Ovary (tissue), 7 donors: ENCODE measurements at regions not wholly inside any gene's neighbourhood (a gene's known extent, or its start where the extent isn't known, plus 50 kb on each side); places are given as distances from the start of the nearest gene placed in this dataset.

ENCODE experiments used
- DNase-seq, 5 donors: peaks; one replicate each; pipeline ENCODE4 v3.0.0-alpha.2; 2019 to 2020
- H3K27ac ChIP-seq, 2 donors: fragments of 200-600 bp; one replicate each; pipeline versions ENCODE4 v1.5.1 to v1.8.0; 2019 to 2022
- H3K27me3 ChIP-seq: fragments of 200-600 bp; one replicate; pipeline ENCODE4 v1.8.0; 2022
- H3K36me3 ChIP-seq: fragments of 200-600 bp; sonication (generic); one replicate; pipeline ENCODE4 v1.5.1; 2019
- H3K4me1 ChIP-seq: one replicate; pipeline ENCODE4 v1.8.1; 2013; ENCODE audit warnings: mild to moderate bottlenecking, moderate library complexity; ENCODE audit not compliant: insufficient read depth
- H3K4me3 ChIP-seq: fragments of 200-600 bp; sonication (generic); one replicate; pipeline ENCODE4 v1.5.1; 2017
- H3K9me3 ChIP-seq, 2 donors: fragments of 200-600 bp in 1 of 2; sonication (generic) in 1 of 2; one replicate each; pipeline versions ENCODE4 v1.5.1 to v1.8.1; 2013 to 2019; ENCODE audit warnings: mild to moderate bottlenecking in 1 of 2, moderate library complexity in 1 of 2
- CTCF ChIP-seq, 3 donors: fragments of 450-650 bp in 2 of 3; fragments of 200-600 bp in 1 of 3; IDR thresholded peaks; one replicate each; pipeline versions ENCODE4 v1.5.1 to v1.8.0; 2016 to 2022; ENCODE audit warnings: antibody characterized with exemption in 3 of 3, mild to moderate bottlenecking in 1 of 3
- EP300 ChIP-seq: sonication (generic); formaldehyde crosslinking; IDR thresholded peaks from one replicate; pipeline ENCODE4 v1.6.1; 2017; ENCODE audit warnings: antibody characterized with exemption
- POLR2A ChIP-seq: fragments of 450-650 bp; IDR thresholded peaks from one replicate; pipeline ENCODE4 v1.6.1; 2017; ENCODE audit warnings: antibody characterized with exemption, mild to moderate bottlenecking, moderate library complexity
- WGBS, 3 donors: extraction: QIAGEN DNeasy Blood & Tissue Kit in 1 of 3; methylation state at CpG; one replicate each; pipeline versions ENCODE4 v1.1.5 to v1.1.7; 2013 to 2017; 5-methylcytosine and 5-hydroxymethylcytosine counted together
- intact Hi-C, 4 donors: fragments of 100-400 bp; cut with DNase I; formaldehyde crosslinking; loops; one replicate each; pipeline versions ENCODE4 v1.11.0 to v1.15.1; 2022 to 2023
- donor health status: DM: no; HTN: no; CAD: no; lungs with moderate emphysema.
- donor health status: DM: no; HTN: no; CAD: no.
- donor health status: Bipolar disorder and iron deficiency.
- donor health status: DM: no; HTN: no; CAD: no.
- donor health status: DM: yes; HTN: yes; CAD: no.

DNA sequence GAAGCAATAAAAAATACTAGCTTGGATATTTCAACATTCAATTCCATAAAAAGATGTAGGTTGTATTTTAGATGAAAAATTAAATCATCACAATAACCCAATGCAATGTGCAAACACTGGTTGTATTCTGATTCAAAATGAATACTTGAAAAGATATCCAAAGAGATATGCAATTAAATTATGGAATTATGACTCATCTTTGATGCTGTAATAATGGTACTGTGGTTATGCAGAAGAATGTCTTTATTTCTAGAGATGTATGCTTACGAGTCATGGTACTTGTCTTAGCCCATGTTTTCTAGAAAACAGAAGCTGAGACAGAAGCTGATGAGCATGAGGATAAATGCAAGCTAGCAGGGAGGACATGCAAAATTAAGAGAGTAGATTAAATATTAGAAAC, 1941.4 kb upstream of the NUDT12 start:
- H3K4me1 ChIP-seq: no peaks in the 10 kb centered on the region

DNA sequence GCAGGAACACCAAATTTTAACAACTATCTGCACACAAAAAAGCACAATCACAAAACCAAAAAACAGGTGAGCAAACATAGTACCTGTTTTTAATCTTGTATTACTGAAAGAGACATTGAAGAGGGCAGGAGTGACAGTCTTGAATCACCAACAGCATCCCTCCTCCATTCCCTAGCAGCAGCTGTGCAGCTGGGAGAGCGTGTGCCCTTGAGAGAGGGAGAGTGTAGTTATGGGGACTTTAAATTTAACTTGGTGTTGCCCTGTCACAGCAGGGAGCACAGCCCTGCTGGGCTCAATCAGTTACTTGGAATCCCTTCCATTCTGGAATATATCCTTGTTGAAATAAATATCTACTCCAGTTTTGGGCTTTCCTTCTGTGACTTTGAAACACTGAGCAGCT, 1938.7 kb upstream of the NUDT12 start:
- TF ChIP-seq EP300 (no peak), CTCF (IDR thresholded peaks at IDR 0.05) (no peak), POLR2A (no peak)
- H3K4me3 ChIP-seq: no peak overlapping the region
- WGBS, 3 donors: 66 to 74% (median 73%) methylated on average over 1 of the region's 1 CpG
- no peak for DNase-seq
- intact Hi-C loops: no loop called here
- no peaks in the 10 kb centered on the region for H3K4me1 ChIP-seq
- H3K27me3 ChIP-seq: no peaks in the 10 kb centered on the region
- H3K9me3 ChIP-seq: no peaks in the 10 kb centered on the region
- no peak overlapping the region for H3K27ac ChIP-seq
- no peaks in the 10 kb centered on the region for H3K36me3 ChIP-seq

More for the DNA sequence above, 1941.4 kb upstream of the NUDT12 start:
- Histone ChIP-seq H3K9me3 (no peaks in the 10 kb centered on the region), H3K27me3 (no peaks in the 10 kb centered on the region), H3K4me3 (no peak overlapping the region), H3K27ac (no peak overlapping the region), H3K36me3 (no peaks in the 10 kb centered on the region)
- TF ChIP-seq POLR2A (no peak), EP300 (no peak), CTCF (IDR thresholded peaks at IDR 0.05) (no peak)
- 75 to 87% (median 85%) methylated on average over 1 of the region's 1 CpG for WGBS, 3 donors
- DNase-seq: no peak
- intact Hi-C loops: no loop called here

GRCh38 chr5:105475401-105475800, 1912.8 kb upstream of the NUDT12 start:
- H3K27me3 ChIP-seq: no peaks in the 10 kb centered on the region
- no peak for TF ChIP-seq CTCF (IDR thresholded peaks at IDR 0.05)
- no peak for TF ChIP-seq POLR2A
- no peak for TF ChIP-seq EP300
- intact Hi-C loops: no loop called here

GRCh38 chr5:105462377-105462776, 1899.8 kb upstream of the NUDT12 start:
- DNase-seq: no peak
- no peak overlapping the region for H3K4me3 ChIP-seq
- H3K36me3 ChIP-seq: no peaks in the 10 kb centered on the region
- no peak overlapping the region for H3K27ac ChIP-seq
- H3K4me1 ChIP-seq: no peaks in the 10 kb centered on the region
- WGBS, 3 donors: 90 to 93% (median 92%) methylated on average over 3 of the region's 3 CpGs
- peaks cover 0 to 3% of the 10 kb centered on the region in 2 donors for H3K9me3 ChIP-seq
- intact Hi-C loops: no loop called here
- no peaks in the 10 kb centered on the region for H3K27me3 ChIP-seq
- TF ChIP-seq POLR2A (no peak), EP300 (no peak), CTCF (IDR thresholded peaks at IDR 0.05) (no peak)

More at GRCh38 chr5:105475401-105475800, 1912.8 kb upstream of the NUDT12 start:
- no peak for DNase-seq
- no peaks in the 10 kb centered on the region for H3K36me3 ChIP-seq
- no peaks in the 10 kb centered on the region for H3K9me3 ChIP-seq
- no peak overlapping the region for H3K27ac ChIP-seq
- 67 to 73% (median 67%) methylated on average over 3 of the region's 3 CpGs for WGBS, 3 donors
- H3K4me1 ChIP-seq: no peaks in the 10 kb centered on the region
- no peak overlapping the region for H3K4me3 ChIP-seq
